Endodermal cell (in vitro differentiated cells): ENCODE measurements at regions not wholly inside any gene's neighbourhood (a gene's known extent, or its start where the extent isn't known, plus 50 kb on each side); places are given as distances from the start of the nearest gene placed in this dataset.

Source experiments
- DNase-seq: peaks from one replicate; pipeline ENCODE4 v3.0.0-alpha.2; 2017
- H3K27ac ChIP-seq: 2 replicates; pipeline ENCODE4 v1.5.1; 2013; ENCODE audit warnings: mild to moderate bottlenecking, low read depth, low read length, moderate library complexity
- H3K27me3 ChIP-seq: 2 replicates; pipeline ENCODE4 v1.6.1; 2013; ENCODE audit warnings: mild to moderate bottlenecking, low read length, moderate library complexity; ENCODE audit not compliant: insufficient read depth, control insufficient read depth, poor library complexity, severe bottlenecking
- H3K36me3 ChIP-seq: 2 replicates; pipeline ENCODE4 v1.7.0; 2013; ENCODE audit warnings: mild to moderate bottlenecking, low read length, moderate library complexity; ENCODE audit not compliant: control insufficient read depth, insufficient read depth
- H3K4me1 ChIP-seq: one replicate; pipeline ENCODE4 v1.7.0; 2013; ENCODE audit warnings: low read length; ENCODE audit not compliant: control insufficient read depth, insufficient read depth
- H3K4me3 ChIP-seq: 2 replicates; pipeline ENCODE4 v1.5.1; 2013; ENCODE audit warnings: mild to moderate bottlenecking, low read length, moderate library complexity
- H3K9ac ChIP-seq: 2 replicates; pipeline ENCODE4 v1.6.1; 2013; ENCODE audit warnings: mild to moderate bottlenecking, low read length, moderate library complexity; ENCODE audit not compliant: poor library complexity, severe bottlenecking; ENCODE audit errors: extremely low read depth
- H3K9me3 ChIP-seq: 2 replicates; pipeline ENCODE4 v1.6.1; 2013; ENCODE audit warnings: mild to moderate bottlenecking, low read length, moderate library complexity; ENCODE audit not compliant: control insufficient read depth
- H3K27ac Mint-ChIP-seq: 2 replicates; pipeline ENCODE4 v1.8.0; 2020; ENCODE audit warnings: mixed read lengths
- H3K27me3 Mint-ChIP-seq: 2 replicates; pipeline ENCODE4 v1.8.0; 2021; ENCODE audit warnings: mild to moderate bottlenecking, mixed read lengths; ENCODE audit not compliant: insufficient read depth
- H3K36me3 Mint-ChIP-seq: 2 replicates; pipeline ENCODE4 v1.8.0; 2020; ENCODE audit warnings: low read depth, mixed read lengths
- H3K4me1 Mint-ChIP-seq: 2 replicates; pipeline ENCODE4 v1.8.0; 2020; ENCODE audit warnings: mixed read lengths
- H3K4me3 Mint-ChIP-seq: 2 replicates; pipeline ENCODE4 v1.8.0; 2020; ENCODE audit warnings: mild to moderate bottlenecking, moderate library complexity, mixed read lengths
- H3K9me3 Mint-ChIP-seq: 2 replicates; pipeline ENCODE4 v1.8.0; 2020; ENCODE audit warnings: mild to moderate bottlenecking, mixed read lengths
- WGBS, 2 experiments: methylation state at CpG; one replicate each; pipeline versions ENCODE4 v1.1.5 to v1.1.7; 2013; ENCODE audit warnings: missing lambda C conversion rate in 2 of 2, mixed read lengths in 1 of 2; ENCODE audit not compliant: insufficient coverage in 1 of 2, insufficient read length in 1 of 2; 5-methylcytosine and 5-hydroxymethylcytosine counted together
- TF ChIP-seq, protein P1 (sequence below): fragments of 200-600 bp; sonication (generic); conservative IDR thresholded peaks from 2 replicates; pipeline ENCODE4 v1.5.0; 2021; ENCODE audit warnings: antibody characterized with exemption, mild to moderate bottlenecking

DNA sequence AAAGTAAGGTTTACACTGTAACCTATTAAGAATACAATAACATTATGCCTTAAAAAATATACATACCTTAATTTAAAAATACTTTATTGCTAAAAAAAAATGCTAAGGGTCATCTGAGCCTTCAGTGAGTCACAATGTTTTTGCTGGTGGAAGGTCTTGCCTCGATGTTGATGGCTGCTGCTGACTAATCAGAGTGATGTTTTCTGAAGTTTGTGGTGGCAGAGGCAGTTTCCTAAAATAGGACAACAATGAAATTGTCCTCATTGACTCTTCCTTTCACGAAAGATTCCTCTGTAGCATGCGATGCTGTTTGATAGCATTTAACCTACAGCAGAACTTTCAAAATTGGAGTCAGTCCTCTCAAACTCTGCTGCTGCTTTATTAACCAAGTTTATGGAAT is 97.6 kb downstream of the FAT3 start:
- Mint-ChIP-seq H3K4me3 (no peak overlapping the region), H3K27ac (no peak overlapping the region), H3K9me3 (peaks cover 15% of the 10 kb centered on the region), H3K27me3 (no peaks in the 10 kb centered on the region), H3K36me3 (peaks cover 6% of the 10 kb centered on the region), H3K4me1 (peaks cover 15% of the 10 kb centered on the region)
- Histone ChIP-seq H3K36me3 (no peaks in the 10 kb centered on the region), H3K4me1 (no peaks in the 10 kb centered on the region), H3K27ac (no peak overlapping the region), H3K9ac (no peak overlapping the region), H3K4me3 (no peak overlapping the region), H3K9me3 (peaks cover 17% of the 10 kb centered on the region), H3K27me3 (no peaks in the 10 kb centered on the region)
- WGBS, 2 experiments = 89 to 93% methylated on average over 3 of the region's 3 CpGs
- TF ChIP-seq, protein P1, sequence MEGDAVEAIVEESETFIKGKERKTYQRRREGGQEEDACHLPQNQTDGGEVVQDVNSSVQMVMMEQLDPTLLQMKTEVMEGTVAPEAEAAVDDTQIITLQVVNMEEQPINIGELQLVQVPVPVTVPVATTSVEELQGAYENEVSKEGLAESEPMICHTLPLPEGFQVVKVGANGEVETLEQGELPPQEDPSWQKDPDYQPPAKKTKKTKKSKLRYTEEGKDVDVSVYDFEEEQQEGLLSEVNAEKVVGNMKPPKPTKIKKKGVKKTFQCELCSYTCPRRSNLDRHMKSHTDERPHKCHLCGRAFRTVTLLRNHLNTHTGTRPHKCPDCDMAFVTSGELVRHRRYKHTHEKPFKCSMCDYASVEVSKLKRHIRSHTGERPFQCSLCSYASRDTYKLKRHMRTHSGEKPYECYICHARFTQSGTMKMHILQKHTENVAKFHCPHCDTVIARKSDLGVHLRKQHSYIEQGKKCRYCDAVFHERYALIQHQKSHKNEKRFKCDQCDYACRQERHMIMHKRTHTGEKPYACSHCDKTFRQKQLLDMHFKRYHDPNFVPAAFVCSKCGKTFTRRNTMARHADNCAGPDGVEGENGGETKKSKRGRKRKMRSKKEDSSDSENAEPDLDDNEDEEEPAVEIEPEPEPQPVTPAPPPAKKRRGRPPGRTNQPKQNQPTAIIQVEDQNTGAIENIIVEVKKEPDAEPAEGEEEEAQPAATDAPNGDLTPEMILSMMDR = no peak
- no peak for DNase-seq

DNA sequence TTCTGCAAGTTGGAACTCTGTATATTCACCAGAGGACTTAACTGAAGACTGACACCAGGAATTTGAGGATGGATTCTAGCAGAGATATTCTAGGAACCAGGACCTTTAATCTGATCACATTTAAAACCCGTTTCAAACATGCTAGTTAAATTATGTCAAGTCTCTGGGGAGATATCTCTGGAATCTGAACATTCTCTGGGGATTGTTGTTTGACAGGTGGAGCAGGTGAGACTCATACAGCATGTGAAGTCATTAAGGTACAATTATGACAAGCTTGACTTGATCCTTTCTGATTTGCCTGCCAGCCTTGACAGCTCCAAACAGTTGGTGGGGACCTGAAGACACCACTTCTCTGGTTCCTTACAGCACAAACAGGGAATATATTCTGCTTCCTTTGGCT is 100.3 kb downstream of the FAT3 start:
- DNase-seq = no peak
- Mint-ChIP-seq H3K4me3 (no peak overlapping the region), H3K27me3 (no peaks in the 10 kb centered on the region), H3K4me1 (peaks cover 10% of the 10 kb centered on the region), H3K9me3 (peaks cover 15% of the 10 kb centered on the region), H3K36me3 (peaks cover 6% of the 10 kb centered on the region), H3K27ac (no peak overlapping the region)
- H3K27me3 ChIP-seq = no peaks in the 10 kb centered on the region
- WGBS, 2 experiments = 100% methylated on average over 1 of the region's 1 CpG
- H3K4me1 ChIP-seq = no peaks in the 10 kb centered on the region
- H3K4me3 ChIP-seq = no peak overlapping the region
- H3K27ac ChIP-seq = no peak overlapping the region
- TF ChIP-seq, protein P1 = no peak
- H3K36me3 ChIP-seq = no peaks in the 10 kb centered on the region
- no peak overlapping the region for H3K9ac ChIP-seq
- H3K9me3 ChIP-seq = peaks cover 17% of the 10 kb centered on the region

DNA sequence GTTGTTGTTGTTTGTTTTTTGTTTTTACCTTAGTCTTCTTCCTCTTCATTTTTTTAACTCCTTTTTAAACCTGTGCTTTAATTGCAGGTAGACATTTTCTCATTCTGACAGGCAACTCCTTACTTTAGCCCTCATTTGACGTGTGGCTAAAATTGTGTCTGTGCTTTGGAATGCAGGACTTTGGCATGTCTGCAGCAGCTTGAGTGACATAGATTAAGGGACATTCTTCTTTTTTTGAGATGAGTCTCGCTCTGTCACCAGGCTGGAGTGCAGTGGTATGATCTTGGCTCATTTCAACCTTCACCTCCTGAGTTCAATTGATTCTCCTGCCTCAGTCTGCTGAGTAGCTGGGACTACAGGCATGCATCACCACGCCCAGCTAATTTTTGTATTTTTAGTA is 100.8 kb downstream of the FAT3 start:
- Histone ChIP-seq H3K9ac (no peak overlapping the region), H3K4me3 (no peak overlapping the region), H3K4me1 (no peaks in the 10 kb centered on the region), H3K27me3 (no peaks in the 10 kb centered on the region), H3K27ac (no peak overlapping the region), H3K36me3 (no peaks in the 10 kb centered on the region), H3K9me3 (peaks cover 17% of the 10 kb centered on the region)
- no peak for DNase-seq
- peaks cover 15% of the 10 kb centered on the region for H3K4me1 Mint-ChIP-seq
- H3K4me3 Mint-ChIP-seq = no peak overlapping the region
- H3K27me3 Mint-ChIP-seq = no peaks in the 10 kb centered on the region
- peaks cover 6% of the 10 kb centered on the region for H3K36me3 Mint-ChIP-seq
- TF ChIP-seq, protein P1 = no peak
- H3K9me3 Mint-ChIP-seq = peaks cover 15% of the 10 kb centered on the region
- no peak overlapping the region for H3K27ac Mint-ChIP-seq
- 91 to 93% methylated on average over 2 to 3 of the region's 3 CpGs for WGBS, 2 experiments
